IMR-90 (cell line): ENCODE measurements at regions not wholly inside any gene's neighbourhood (a gene's known extent, or its start where the extent isn't known, plus 50 kb on each side); places are given as distances from the start of the nearest gene placed in this dataset.
A peak's percentile ranks its signal among the peaks of the same experiment; 100 is the strongest.

Source experiments
- ATAC-seq: fragments of 200-7000 bp; cut with Tn5 transposase; 2 replicates; pipeline ENCODE4 v1.9.1; 2020; ENCODE audit warnings: low read depth, mild to moderate bottlenecking, moderate library complexity
- BruUV-seq: library from RNA; stranded (reverse); fragments of 400-500 nt; replicated peaks from 2 replicates; lab custom pipeline; 2021; lab: Mats Ljungman, UMichigan
- CTCF ChIA-PET: fragments of 300-600 bp; formaldehyde crosslinking; extraction: SDS; loops from one replicate; lab custom pipeline; 2021; ENCODE audit warnings: antibody characterized with exemption; lab: Yijun Ruan, JAX
- POLR2A ChIA-PET: fragments of 300-600 bp; sonication (Branson Sonifier 250); formaldehyde crosslinking; loops from one replicate; lab custom pipeline; 2022; ENCODE audit warnings: antibody characterized with exemption; ENCODE audit not compliant: unreplicated experiment; lab: Charles Lee
- DNase-seq: peaks from one replicate; pipeline ENCODE4 v3.0.0; 2013
- H2AFZ ChIP-seq: replicated peaks from 2 replicates; pipeline ENCODE3; 2013; ENCODE audit warnings: low read length, mild to moderate bottlenecking; ENCODE audit not compliant: poor library complexity
- H2AK5ac ChIP-seq: 2 replicates; pipeline ENCODE4 v1.6.1; 2013; ENCODE audit warnings: low read depth, low read length, inconsistent platforms
- H2AK9ac ChIP-seq: replicated peaks from 2 replicates; pipeline ENCODE3; 2013; ENCODE audit warnings: mild to moderate bottlenecking, low read depth, low read length, moderate library complexity; ENCODE audit not compliant: poor library complexity
- H2BK120ac ChIP-seq: 2 replicates; pipeline ENCODE4 v1.6.1; 2013; ENCODE audit warnings: low read depth, low read length, inconsistent platforms
- H2BK15ac ChIP-seq: 3 replicates; pipeline ENCODE4 v1.6.1; 2013; ENCODE audit warnings: low read depth, low read length, inconsistent platforms
- H2BK20ac ChIP-seq: 2 replicates; pipeline ENCODE4 v1.6.1; 2013; ENCODE audit warnings: low read depth, mild to moderate bottlenecking, inconsistent platforms, low read length, moderate library complexity
- H2BK5ac ChIP-seq: 2 replicates; pipeline ENCODE4 v1.6.1; 2013; ENCODE audit warnings: mild to moderate bottlenecking, low read depth, low read length, inconsistent platforms; ENCODE audit not compliant: poor library complexity, severe bottlenecking
- H3K14ac ChIP-seq: replicated peaks from 2 replicates; pipeline ENCODE4 v1.6.1; 2013; ENCODE audit warnings: low read depth, low read length, inconsistent platforms
- H3K18ac ChIP-seq: 2 replicates; pipeline ENCODE4 v1.6.1; 2013; ENCODE audit warnings: low read depth, low read length, control low read depth
- H3K23ac ChIP-seq: 2 replicates; pipeline ENCODE4 v1.6.1; 2013; ENCODE audit warnings: low read depth, low read length, inconsistent platforms
- H3K27ac ChIP-seq: 2 replicates; pipeline ENCODE4 v1.5.1; 2013; ENCODE audit warnings: mild to moderate bottlenecking, control low read depth, low read length; ENCODE audit not compliant: insufficient read depth
- H3K27me3 ChIP-seq: 2 replicates; pipeline ENCODE4 v1.6.1; 2013; ENCODE audit warnings: low read length; ENCODE audit not compliant: control insufficient read depth, insufficient read depth
- H3K36me3 ChIP-seq: 2 replicates; pipeline ENCODE4 v1.6.1; 2013; ENCODE audit warnings: low read length, mixed read lengths; ENCODE audit not compliant: control insufficient read depth, insufficient read depth
- H3K4ac ChIP-seq: 2 replicates; pipeline ENCODE4 v1.6.1; 2013; ENCODE audit warnings: low read depth, low read length, inconsistent platforms
- H3K4me1 ChIP-seq: 2 replicates; pipeline ENCODE4 v1.6.1; 2013; ENCODE audit warnings: low read length, mixed read lengths; ENCODE audit not compliant: control insufficient read depth, insufficient read depth
- H3K4me2 ChIP-seq: 2 replicates; pipeline ENCODE4 v1.6.1; 2013; ENCODE audit warnings: low read depth, mild to moderate bottlenecking, control low read depth, low read length, moderate library complexity
- H3K4me3 ChIP-seq: 2 replicates; pipeline ENCODE4 v1.5.1; 2013; ENCODE audit warnings: low read depth, mild to moderate bottlenecking, control low read depth, low read length, moderate library complexity; ENCODE audit not compliant: insufficient read depth
- H3K56ac ChIP-seq: 2 replicates; pipeline ENCODE4 v1.6.1; 2013; ENCODE audit warnings: low read length, inconsistent platforms; ENCODE audit not compliant: insufficient read depth; ENCODE audit errors: extremely low read depth
- H3K79me1 ChIP-seq, 2 experiments: 2 replicates each; pipeline ENCODE4 v1.6.1; 2013; ENCODE audit warnings: low read length in 2 of 2, inconsistent platforms in 1 of 2, low read depth in 1 of 2
- H3K9ac ChIP-seq: 2 replicates; pipeline ENCODE4 v1.6.1; 2013; ENCODE audit warnings: low read depth, low read length, control low read depth
- H3K9me1 ChIP-seq: 2 replicates; pipeline ENCODE4 v1.6.1; 2013; ENCODE audit warnings: low read length, inconsistent platforms; ENCODE audit not compliant: insufficient read depth
- H3K9me3 ChIP-seq: 2 replicates; pipeline ENCODE4 v1.6.1; 2013; ENCODE audit warnings: low read length; ENCODE audit not compliant: control insufficient read depth, insufficient read depth
- H4K20me1 ChIP-seq: 2 replicates; pipeline ENCODE4 v1.6.1; 2013; ENCODE audit warnings: low read length, inconsistent platforms; ENCODE audit not compliant: insufficient read depth
- H4K5ac ChIP-seq: 2 replicates; pipeline ENCODE4 v1.6.1; 2013; ENCODE audit warnings: mild to moderate bottlenecking, low read depth, low read length, control low read depth
- H4K8ac ChIP-seq, 2 experiments: 2 replicates each; pipeline ENCODE4 v1.6.1; 2013; ENCODE audit warnings: low read depth in 2 of 2, low read length in 2 of 2, control low read depth in 1 of 2, inconsistent platforms in 1 of 2
- H4K91ac ChIP-seq: 2 replicates; pipeline ENCODE4 v1.6.1; 2013; ENCODE audit warnings: low read depth, low read length, inconsistent platforms; ENCODE audit not compliant: insufficient read depth
- BHLHE40 ChIP-seq: fragments of 150-350 bp; IDR thresholded peaks from 2 replicates; pipeline ENCODE4 v1.6.1; 2016; ENCODE audit warnings: mild to moderate bottlenecking, low read depth, low read length
- CEBPB ChIP-seq: IDR thresholded peaks from 2 replicates; pipeline ENCODE4 v1.6.1; 2012; ENCODE audit warnings: low read depth, low read length, improper control_type of control experiment
- CTCF ChIP-seq: conservative IDR thresholded peaks from 2 replicates; pipeline ENCODE4 v1.5.1; 2012; ENCODE audit warnings: mild to moderate bottlenecking, low read depth, low read length, improper control_type of control experiment
- ELK1 ChIP-seq: fragments of 150-350 bp; IDR thresholded peaks from 2 replicates; pipeline ENCODE4 v1.6.1; 2016; ENCODE audit warnings: low read depth, mild to moderate bottlenecking, low read length, moderate library complexity, borderline replicate concordance
- FOS ChIP-seq: fragments of 150-350 bp; IDR thresholded peaks from 2 replicates; pipeline ENCODE4 v1.6.1; 2016; ENCODE audit warnings: low read depth, low read length
- MAZ ChIP-seq: IDR thresholded peaks from 2 replicates; pipeline ENCODE4 v1.6.1; 2012; ENCODE audit warnings: low read depth, mild to moderate bottlenecking, low read length, improper control_type of control experiment, moderate library complexity, borderline replicate concordance
- MXI1 ChIP-seq: IDR thresholded peaks from 2 replicates; pipeline ENCODE4 v1.6.1; 2012; ENCODE audit warnings: low read depth, mild to moderate bottlenecking, low read length, moderate library complexity, borderline replicate concordance
- NFE2L2 ChIP-seq: fragments of 150-350 bp; IDR thresholded peaks from 2 replicates; pipeline ENCODE4 v1.6.1; 2016; ENCODE audit warnings: low read depth, mild to moderate bottlenecking, low read length
- RAD21 ChIP-seq: IDR thresholded peaks from 2 replicates; pipeline ENCODE4 v1.6.1; 2012; ENCODE audit warnings: low read length, improper control_type of control experiment
- RFX5 ChIP-seq: IDR thresholded peaks from 2 replicates; pipeline ENCODE4 v1.8.0; 2012; ENCODE audit warnings: low read depth, mild to moderate bottlenecking, low read length, moderate library complexity
- SMC3 ChIP-seq: fragments of 150-350 bp; IDR thresholded peaks from 2 replicates; pipeline ENCODE4 v1.6.1; 2016; ENCODE audit warnings: low read depth, mild to moderate bottlenecking, antibody characterized with exemption, low read length, moderate library complexity
- USF2 ChIP-seq: fragments of 150-350 bp; IDR thresholded peaks from 2 replicates; pipeline ENCODE4 v1.6.1; 2017; ENCODE audit warnings: mild to moderate bottlenecking, antibody characterized with exemption, low read length, low read depth
- WGBS, 2 experiments: methylation state at CpG; one replicate each; pipeline versions ENCODE4 v1.1.5 to v1.1.7; 2013; ENCODE audit warnings: missing lambda C conversion rate in 2 of 2; ENCODE audit not compliant: insufficient read length in 1 of 2; ENCODE audit errors: extremely low coverage in 2 of 2; 5-methylcytosine and 5-hydroxymethylcytosine counted together
- dilution Hi-C: fragments of 300-500 bp; cut with HindIII; formaldehyde crosslinking; loops from one replicate; pipeline ENCODE4 v1.14.3; 2018; ENCODE audit warnings: low sequenced_read_pairs; ENCODE audit not compliant: unreplicated experiment
- in situ Hi-C: fragments of 300-500 bp; cut with MboI; formaldehyde crosslinking; loops from 3 replicates; pipeline ENCODE4 v1.14.3; 2019; ENCODE audit warnings: low sequenced_read_pairs, inconsistent platforms, mixed read lengths
- intact Hi-C: fragments of 100-400 bp; cut with micrococcal nuclease; formaldehyde crosslinking; loops from 2 replicates; pipeline ENCODE4 v1.10.0; 2022

- Histone ChIP-seq H3K14ac (no peak overlapping the region), H3K18ac (no peak overlapping the region), H3K56ac (no peak overlapping the region), H2AFZ (no peak overlapping the region), H3K23ac (no peak overlapping the region), H3K4me2 (no peak overlapping the region), H3K4me1 (no peaks in the 10 kb centered on the region), H3K9ac (no peak overlapping the region), H3K27ac (no peak overlapping the region), H4K20me1 (no peaks in the 10 kb centered on the region), H2AK9ac (no peak overlapping the region), H2BK120ac (no peak overlapping the region), H3K79me1 (no peaks in the 10 kb centered on the region), H4K91ac (no peak overlapping the region), H3K36me3 (no peaks in the 10 kb centered on the region), H2BK20ac (no peak overlapping the region), H3K4ac (no peak overlapping the region), H3K4me3 (no peak overlapping the region), H2BK15ac (no peak overlapping the region), H4K5ac (no peak overlapping the region), H3K27me3 (no peaks in the 10 kb centered on the region), H3K9me3 (no peaks in the 10 kb centered on the region), H2BK5ac (no peak overlapping the region), H4K8ac (no peak overlapping the region), H2AK5ac (no peak overlapping the region), H3K9me1 (no peaks in the 10 kb centered on the region)
- TF ChIP-seq USF2 (no peak), MAZ (no peak), MXI1 (no peak), SMC3 (no peak), ELK1 (no peak), FOS (no peak), RFX5 (no peak), NFE2L2 (no peak), RAD21 (no peak), CTCF (no peak), BHLHE40 (no peak), CEBPB (no peak)
- CTCF ChIA-PET, result no interaction called here
- BruUV-seq, result no TSS peak
- dilution Hi-C loops, result no loop called here
- intact Hi-C loops, result no loop called here
- POLR2A ChIA-PET, result no interaction called here
- DNase-seq, result peak; percentile 20
- no CpG with 5 or more reads among the region's 1 CpG for WGBS, 2 experiments
- ATAC-seq, result no peak
- in situ Hi-C loops, result no loop called here
These were observed 939.2 kb upstream of the NRXN1 start for GRCh38 chr2:51971136-51971535.
